ENCODE measurements at regions not wholly inside any gene's neighbourhood (a gene's known extent, or its start where the extent isn't known, plus 50 kb on each side); places are given as distances from the start of the nearest gene placed in this dataset.
"Not testable (repeated sequence)": the region's sequence is repeated elsewhere in the genome, so short reads cannot be mapped to it uniquely, and the experiment has no call there.

DNA sequence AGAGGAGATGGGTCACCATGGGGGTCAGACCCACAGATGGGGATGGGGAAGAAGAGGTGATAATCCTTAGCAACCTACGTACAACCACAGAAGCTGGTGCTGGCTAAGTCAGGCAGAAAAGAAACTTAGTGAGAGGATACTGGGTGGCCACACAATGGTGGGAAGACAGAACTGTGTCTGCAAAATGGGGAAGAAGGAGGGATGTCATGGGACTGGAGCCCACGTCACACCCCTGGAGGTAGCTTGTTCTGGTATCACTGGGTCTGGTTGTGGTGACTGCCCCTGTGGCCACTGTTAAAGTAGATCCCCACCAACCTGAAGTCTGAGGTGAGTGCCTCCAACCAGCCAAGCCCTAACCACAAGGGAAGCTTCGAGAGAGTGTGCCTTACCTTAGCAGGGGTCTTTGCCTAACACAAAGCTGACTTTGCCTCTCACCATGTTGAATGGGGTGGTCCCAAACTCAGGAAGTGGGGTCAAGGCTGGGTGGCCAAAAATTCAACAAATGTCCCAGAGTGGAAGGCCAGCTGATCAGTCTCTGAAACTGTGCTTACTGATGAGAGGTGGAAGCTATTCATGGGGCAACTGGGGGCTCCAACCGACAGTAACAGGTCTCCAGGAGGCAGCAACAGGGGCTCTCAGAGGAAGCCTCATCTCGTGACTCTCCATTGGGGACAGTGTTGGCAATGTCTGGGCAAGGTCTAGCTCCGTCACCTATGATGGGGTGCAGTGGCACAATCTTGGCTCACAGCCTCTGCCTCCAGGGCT is 64.8 kb upstream of the SLC1A4 start:
- intact Hi-C loops (cut with DNase I): no loop called here
- no peaks in the 10 kb centered on the region for H3K27me3 ChIP-seq
- 80 to 90% (median 82%) methylated on average over 3 to 6 of the region's 6 CpGs for WGBS, 4 donors
- H3K27ac ChIP-seq: no peak overlapping the region
- H3K4me1 ChIP-seq (replicated peaks in 1 of 2): no peaks in the 10 kb centered on the region
- H3K9me3 ChIP-seq (replicated peaks in 1 of 3): no peaks in the 10 kb centered on the region
- no peak for DNase-seq
- H3K36me3 ChIP-seq (replicated peaks in 1 of 2): no peaks in the 10 kb centered on the region
- no peak for TF ChIP-seq POLR2A (IDR thresholded peaks at IDR 0.05)
- TF ChIP-seq, protein P1, sequence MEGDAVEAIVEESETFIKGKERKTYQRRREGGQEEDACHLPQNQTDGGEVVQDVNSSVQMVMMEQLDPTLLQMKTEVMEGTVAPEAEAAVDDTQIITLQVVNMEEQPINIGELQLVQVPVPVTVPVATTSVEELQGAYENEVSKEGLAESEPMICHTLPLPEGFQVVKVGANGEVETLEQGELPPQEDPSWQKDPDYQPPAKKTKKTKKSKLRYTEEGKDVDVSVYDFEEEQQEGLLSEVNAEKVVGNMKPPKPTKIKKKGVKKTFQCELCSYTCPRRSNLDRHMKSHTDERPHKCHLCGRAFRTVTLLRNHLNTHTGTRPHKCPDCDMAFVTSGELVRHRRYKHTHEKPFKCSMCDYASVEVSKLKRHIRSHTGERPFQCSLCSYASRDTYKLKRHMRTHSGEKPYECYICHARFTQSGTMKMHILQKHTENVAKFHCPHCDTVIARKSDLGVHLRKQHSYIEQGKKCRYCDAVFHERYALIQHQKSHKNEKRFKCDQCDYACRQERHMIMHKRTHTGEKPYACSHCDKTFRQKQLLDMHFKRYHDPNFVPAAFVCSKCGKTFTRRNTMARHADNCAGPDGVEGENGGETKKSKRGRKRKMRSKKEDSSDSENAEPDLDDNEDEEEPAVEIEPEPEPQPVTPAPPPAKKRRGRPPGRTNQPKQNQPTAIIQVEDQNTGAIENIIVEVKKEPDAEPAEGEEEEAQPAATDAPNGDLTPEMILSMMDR (IDR thresholded peaks at IDR 0.05): no peak
- no peak overlapping the region for H3K4me3 ChIP-seq

DNA sequence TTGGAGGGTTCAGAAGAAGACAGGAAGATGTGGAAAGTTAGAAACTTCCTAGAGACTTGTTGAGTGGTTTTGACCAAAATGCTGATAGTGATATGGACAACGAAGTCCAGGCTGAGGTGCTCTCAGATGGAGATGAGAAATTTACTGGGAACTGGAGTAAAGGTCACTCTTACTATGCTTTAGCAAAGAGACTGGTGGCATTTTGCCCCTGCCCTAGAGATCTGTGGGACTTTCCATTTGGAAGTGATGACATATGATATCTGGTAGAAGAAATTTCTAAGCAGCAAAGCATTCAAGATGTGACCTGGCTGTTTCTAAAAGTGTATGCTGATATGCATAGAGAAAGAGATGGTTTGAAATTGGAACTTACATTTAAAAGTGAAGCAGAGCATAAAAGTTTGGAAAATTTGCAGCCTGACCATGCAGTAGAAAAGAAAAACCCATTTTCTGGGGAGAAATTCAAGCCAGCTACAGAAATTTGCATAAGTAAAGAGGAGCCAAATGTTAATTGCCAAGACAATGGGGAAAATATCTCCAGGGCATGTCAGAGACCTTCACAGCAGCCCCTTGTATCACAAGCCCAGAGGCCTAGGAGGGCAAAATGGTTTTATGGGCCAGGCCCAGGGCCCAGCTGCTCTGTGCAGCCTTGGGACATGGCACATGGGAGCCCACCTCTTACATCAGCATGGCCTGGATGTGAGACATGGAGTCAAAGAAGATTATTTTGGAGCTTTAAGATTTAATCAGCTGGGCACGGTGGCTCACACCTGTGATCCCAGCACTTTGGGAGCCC is 63.1 kb upstream of the SLC1A4 start:
- H3K36me3 ChIP-seq (replicated peaks in 1 of 2); H3K4me1 ChIP-seq (replicated peaks in 1 of 2); H3K27me3 ChIP-seq; H3K27ac ChIP-seq; intact Hi-C loops (cut with DNase I); DNase-seq; H3K4me3 ChIP-seq; H3K9me3 ChIP-seq (replicated peaks in 1 of 3): not testable (repeated sequence)
- WGBS, 4 donors: 86 to 96% (median 94%) methylated on average over 1 to 2 of the region's 2 CpGs

DNA sequence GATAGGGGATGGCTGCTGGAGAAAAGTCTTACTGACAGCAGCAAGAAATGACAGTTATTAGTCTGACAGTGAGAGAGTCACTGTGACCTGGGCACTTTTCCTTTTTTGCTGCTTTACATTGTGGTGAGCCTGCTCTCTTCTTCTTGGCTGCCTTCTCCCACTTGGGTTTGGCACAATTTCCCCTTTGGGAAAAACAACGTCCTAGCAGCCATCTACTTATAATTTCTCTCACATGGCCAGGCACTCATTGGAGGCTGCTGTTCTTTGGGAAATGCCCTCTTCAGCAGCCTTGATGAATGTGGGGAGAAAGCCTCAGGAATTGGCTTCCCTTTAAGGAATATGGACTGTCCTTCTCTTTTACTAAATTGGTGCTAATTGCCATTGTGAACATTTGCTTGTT is 60.4 kb upstream of the SLC1A4 start:
- no peak for DNase-seq
- 18 to 45% (median 42%) methylated on average over 1 of the region's 1 CpG for WGBS, 4 donors
- Histone ChIP-seq H3K27ac (no peak overlapping the region), H3K4me3 (no peak overlapping the region), H3K4me1 (replicated peaks in 1 of 2) (no peaks in the 10 kb centered on the region), H3K9me3 (replicated peaks in 1 of 3) (no peaks in the 10 kb centered on the region), H3K27me3 (no peaks in the 10 kb centered on the region), H3K36me3 (replicated peaks in 1 of 2) (no peaks in the 10 kb centered on the region)
- TF ChIP-seq, protein P1 (IDR thresholded peaks at IDR 0.05): no peak
- TF ChIP-seq POLR2A (IDR thresholded peaks at IDR 0.05): no peak
- intact Hi-C loops (cut with DNase I): no loop called here

DNA sequence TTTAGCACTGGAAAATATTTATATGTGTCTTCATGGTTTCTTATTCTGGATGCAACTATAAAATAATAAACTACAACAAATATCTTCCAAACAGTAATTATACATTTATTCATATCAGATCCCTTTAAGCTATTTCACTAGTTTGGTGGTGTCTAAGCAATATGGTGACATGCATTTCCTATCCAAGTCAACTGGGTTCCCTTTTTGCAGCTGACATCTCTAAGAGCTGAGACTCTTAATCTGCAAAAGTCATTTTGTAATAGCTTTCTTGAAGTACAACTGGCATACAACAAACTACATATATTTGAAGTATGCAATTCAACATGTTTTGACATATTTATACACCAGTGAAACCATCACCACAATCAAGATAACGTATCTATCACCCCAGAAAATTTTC is 59.9 kb upstream of the SLC1A4 start:
- Histone ChIP-seq H3K4me3 (no peak overlapping the region), H3K4me1 (replicated peaks in 1 of 2) (no peaks in the 10 kb centered on the region), H3K27me3 (no peaks in the 10 kb centered on the region), H3K36me3 (replicated peaks in 1 of 2) (no peaks in the 10 kb centered on the region), H3K9me3 (replicated peaks in 1 of 3) (no peaks in the 10 kb centered on the region), H3K27ac (no peak overlapping the region)
- DNase-seq: no peak
- intact Hi-C loops (cut with DNase I): no loop called here
- 83 to 94% (median 91%) methylated on average over 1 of the region's 1 CpG for WGBS, 4 donors
- TF ChIP-seq POLR2A (IDR thresholded peaks at IDR 0.05): no peak
- TF ChIP-seq, protein P1 (IDR thresholded peaks at IDR 0.05): no peak
